ENCODE measurements at regions not wholly inside any gene's neighbourhood (a gene's known extent, or its start where the extent isn't known, plus 50 kb on each side); places are given as distances from the start of the nearest gene placed in this dataset.

- H2BK20ac ChIP-seq (ENCODE audit: low read depth, low read length): no peak overlapping the region
- no peak overlapping the region for H3K4ac ChIP-seq (ENCODE audit: low read depth, low read length)
- no peak overlapping the region for H3K23ac ChIP-seq (ENCODE audit: low read depth, low read length)
- H2BK120ac ChIP-seq (ENCODE audit: low read depth, low read length): no peak overlapping the region
- no peak overlapping the region for H2BK15ac ChIP-seq (ENCODE audit: low read depth, low read length)
- H4K8ac ChIP-seq (ENCODE audit: low read depth in 2 of 2, low read length in 2 of 2): no peak overlapping the region
- H3K27ac ChIP-seq (ENCODE audit: insufficient read depth, low read length): no peak overlapping the region
- H3K9me3 ChIP-seq (ENCODE audit: control insufficient read depth, insufficient read depth, low read length): peaks cover 4% of the 10 kb centered on the region
- H3K27me3 ChIP-seq (ENCODE audit: control insufficient read depth, insufficient read depth, low read length): no peaks in the 10 kb centered on the region
- no TSS peak for BruUV-seq (replicated peaks)
- H4K20me1 ChIP-seq (ENCODE audit: insufficient read depth, low read length): no peaks in the 10 kb centered on the region
- dilution Hi-C loops (cut with HindIII; ENCODE audit: low sequenced_read_pairs, unreplicated experiment) (no loop called here), intact Hi-C loops (cut with micrococcal nuclease) (no loop called here), in situ Hi-C loops (cut with MboI; ENCODE audit: low sequenced_read_pairs) (no loop called here)
- H3K4me1 ChIP-seq (ENCODE audit: control insufficient read depth, insufficient read depth, low read length): no peaks in the 10 kb centered on the region
- CTCF ChIA-PET: no interaction called here
- no peak overlapping the region for H4K91ac ChIP-seq (ENCODE audit: insufficient read depth, low read depth, low read length)
- H2BK5ac ChIP-seq (ENCODE audit: low read depth, low read length, poor library complexity, severe bottlenecking): no peak overlapping the region
- no peak overlapping the region for H2AFZ ChIP-seq (replicated peaks; ENCODE audit: low read length, poor library complexity)
- H3K9me1 ChIP-seq (ENCODE audit: insufficient read depth, low read length): no peaks in the 10 kb centered on the region
- DNase-seq: no peak
- no peak overlapping the region for H2AK5ac ChIP-seq (ENCODE audit: low read depth, low read length)
- H3K56ac ChIP-seq (ENCODE audit: extremely low read depth, insufficient read depth, low read length): no peak overlapping the region
- no peaks in the 10 kb centered on the region for H3K36me3 ChIP-seq (ENCODE audit: control insufficient read depth, insufficient read depth, low read length)
- no peak overlapping the region for H3K18ac ChIP-seq (ENCODE audit: low read depth, low read length)
- no peak overlapping the region for H3K4me3 ChIP-seq (ENCODE audit: insufficient read depth, low read depth, low read length)
- no peak overlapping the region for H4K5ac ChIP-seq (ENCODE audit: low read depth, low read length)
- no peaks in the 10 kb centered on the region for H3K79me1 ChIP-seq (ENCODE audit: low read depth in 1 of 2, low read length in 2 of 2)
- no peak overlapping the region for H3K4me2 ChIP-seq (ENCODE audit: low read depth, low read length)
- H2AK9ac ChIP-seq (replicated peaks; ENCODE audit: low read depth, low read length, poor library complexity): no peak overlapping the region
- no peak overlapping the region for H3K14ac ChIP-seq (replicated peaks; ENCODE audit: low read depth, low read length)
- TF ChIP-seq MXI1 (IDR thresholded peaks at IDR 0.05; ENCODE audit: borderline replicate concordance, low read depth, low read length) (no peak), POLR2A (IDR thresholded peaks at IDR 0.05; ENCODE audit: low read depth, low read length) (no peak), FOS (IDR thresholded peaks at IDR 0.05; ENCODE audit: low read depth, low read length) (no peak), MAZ (IDR thresholded peaks at IDR 0.05; ENCODE audit: borderline replicate concordance, low read depth, low read length) (no peak), ELK1 (IDR thresholded peaks at IDR 0.05; ENCODE audit: borderline replicate concordance, low read depth, low read length) (no peak), SMC3 (IDR thresholded peaks at IDR 0.05; ENCODE audit: low read depth, low read length) (no peak), CHD1 (IDR thresholded peaks at IDR 0.05; ENCODE audit: low read depth, low read length) (no peak), CEBPB (IDR thresholded peaks at IDR 0.05; ENCODE audit: low read depth, low read length) (no peak), CTCF (conservative IDR thresholded peaks at IDR 0.05; ENCODE audit: low read depth, low read length) (no peak)
- TF ChIP-seq, protein P1, sequence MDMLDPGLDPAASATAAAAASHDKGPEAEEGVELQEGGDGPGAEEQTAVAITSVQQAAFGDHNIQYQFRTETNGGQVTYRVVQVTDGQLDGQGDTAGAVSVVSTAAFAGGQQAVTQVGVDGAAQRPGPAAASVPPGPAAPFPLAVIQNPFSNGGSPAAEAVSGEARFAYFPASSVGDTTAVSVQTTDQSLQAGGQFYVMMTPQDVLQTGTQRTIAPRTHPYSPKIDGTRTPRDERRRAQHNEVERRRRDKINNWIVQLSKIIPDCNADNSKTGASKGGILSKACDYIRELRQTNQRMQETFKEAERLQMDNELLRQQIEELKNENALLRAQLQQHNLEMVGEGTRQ (IDR thresholded peaks at IDR 0.05; ENCODE audit: low read depth, low read length): no peak
- no peak overlapping the region for H3K9ac ChIP-seq (ENCODE audit: low read depth, low read length)
- ATAC-seq (ENCODE audit: low read depth): no peak
- POLR2A ChIA-PET (ENCODE audit: unreplicated experiment): no interaction called here
- WGBS, 2 experiments (ENCODE audit: extremely low coverage in 2 of 2, insufficient read length in 1 of 2): no CpG with 5 or more reads among the region's 4 CpGs
Observed at GRCh38 chr11:91786097-91786496, 438.5 kb upstream of the FAT3 start.

Data from IMR-90 (cell line).